K562 (cell line): ENCODE measurements at regions not wholly inside any gene's neighbourhood (a gene's known extent, or its start where the extent isn't known, plus 50 kb on each side); places are given as distances from the start of the nearest gene placed in this dataset.
A peak's percentile ranks its signal among the peaks of the same experiment; 100 is the strongest.

Source experiments
- ATAC-seq: fragments of 200-7000 bp; cut with Tn5 transposase; 3 replicates; pipeline ENCODE4 v1.9.1; 2020; ENCODE audit warnings: moderate library complexity
- BruUV-seq: library from RNA; stranded (reverse); fragments of 400-500 nt; replicated peaks from 2 replicates; lab custom pipeline; 2021; lab: Mats Ljungman, UMichigan
- CTCF ChIA-PET: fragments of 300-600 bp; formaldehyde crosslinking; extraction: SDS; loops from one replicate; lab custom pipeline; 2021; ENCODE audit warnings: low intra/inter-chr PET ratio; lab: Yijun Ruan, JAX
- POLR2A ChIA-PET: fragments of 300-600, 350-650 bp; sonication (Branson Sonifier 250); formaldehyde crosslinking; extraction: SDS; loops from one replicate; lab custom pipeline; 2021; ENCODE audit warnings: antibody characterized with exemption, inconsistent platforms; lab: Yijun Ruan, JAX
- DNase-seq, 4 experiments: peaks; one replicate each; pipeline versions ENCODE4 v3.0.0 to v3.0.0-alpha.2; 2011 to 2018; ENCODE audit warnings: low spot score in 3 of 4, mixed read lengths in 3 of 4; ENCODE audit errors: extremely low read depth in 1 of 4
- FAIRE-seq: peaks from 2 replicates; lab custom pipeline; 2011; peaks lifted over from hg19 to GRCh38; lab: Jason Lieb, UNC
- H2AFZ ChIP-seq: 2 replicates; pipeline ENCODE4 v1.6.0; 2011; ENCODE audit warnings: low read depth, low read length, control low read depth, inconsistent platforms
- H3K27ac ChIP-seq: fragments of 200-600 bp; 3 replicates; pipeline ENCODE4 v1.8.0; 2011; ENCODE audit warnings: low read depth, mild to moderate bottlenecking, control low read depth, inconsistent platforms, low read length, moderate library complexity, mixed read lengths; ENCODE audit errors: extremely low read depth
- H3K27me3 ChIP-seq, 2 experiments: fragments of 300-600 bp in 1 of 2; 2 replicates in 1 of 2; 3 replicates in 1 of 2; pipeline versions ENCODE4 v1.6.0 to v1.8.0; 2011; ENCODE audit warnings: inconsistent platforms in 2 of 2, low read length in 2 of 2, mild to moderate bottlenecking in 1 of 2, mixed read lengths in 1 of 2, moderate library complexity in 1 of 2; ENCODE audit not compliant: control insufficient read depth in 2 of 2, insufficient read depth in 2 of 2
- H3K36me3 ChIP-seq: fragments of 300-600 bp; 3 replicates; pipeline ENCODE4 v1.8.0; 2011; ENCODE audit warnings: mild to moderate bottlenecking, low read length, inconsistent platforms; ENCODE audit not compliant: control insufficient read depth, insufficient read depth
- H3K4me1 ChIP-seq, 2 experiments: fragments of 200-600 bp in 1 of 2; replicated peaks in 1 of 2; 2 replicates in 1 of 2; 3 replicates in 1 of 2; pipeline versions ENCODE4 v1.5.1 to v1.8.0; 2011; ENCODE audit warnings: inconsistent platforms in 2 of 2, low read length in 2 of 2, mild to moderate bottlenecking in 1 of 2, mixed read lengths in 1 of 2, moderate library complexity in 1 of 2; ENCODE audit not compliant: control insufficient read depth in 2 of 2, insufficient read depth in 2 of 2
- H3K4me2 ChIP-seq: 2 replicates; pipeline ENCODE4 v1.6.1; 2011; ENCODE audit warnings: low read length, control low read depth, inconsistent platforms, mixed read lengths; ENCODE audit not compliant: insufficient read depth
- H3K4me3 ChIP-seq: fragments of 200-600 bp; sonication (generic), shearing (Covaris generic); 2 replicates; pipeline ENCODE4 v1.5.1; 2016; ENCODE audit warnings: control low read depth, inconsistent platforms
- H3K79me2 ChIP-seq: fragments of 200-600 bp; 3 replicates; pipeline ENCODE4 v1.8.0; 2011; ENCODE audit warnings: low read length, inconsistent platforms; ENCODE audit not compliant: control insufficient read depth, insufficient read depth
- H3K9ac ChIP-seq, 2 experiments: 2 replicates each; pipeline versions ENCODE4 v1.6.0 to v1.6.1; 2011; ENCODE audit warnings: low read depth in 2 of 2, low read length in 2 of 2, control low read depth in 1 of 2, inconsistent platforms in 1 of 2, mild to moderate bottlenecking in 1 of 2, mixed read lengths in 1 of 2; ENCODE audit not compliant: insufficient read depth in 1 of 2
- H3K9me1 ChIP-seq: one replicate; pipeline ENCODE4 v1.6.0; 2011; ENCODE audit warnings: inconsistent platforms, mild to moderate bottlenecking, low read length, moderate library complexity; ENCODE audit not compliant: control insufficient read depth, insufficient read depth
- H3K9me3 ChIP-seq: replicated peaks from 2 replicates; pipeline ENCODE4 v1.5.1; 2011; ENCODE audit warnings: low read depth, low read length, inconsistent platforms; ENCODE audit not compliant: control insufficient read depth, insufficient read depth
- H4K20me1 ChIP-seq: replicated peaks from 2 replicates; pipeline ENCODE4 v1.6.1; 2011; ENCODE audit warnings: low read length, inconsistent platforms, mixed read lengths; ENCODE audit not compliant: control insufficient read depth, insufficient read depth
- FOXM1 ChIP-seq, 2 experiments: fragments of 450-650 bp in 1 of 2; sonication (generic) in 1 of 2; formaldehyde crosslinking in 1 of 2; IDR thresholded peaks; 2 replicates each; pipeline versions ENCODE4 v1.6.1 to v1.9.0; 2017 to 2022; ENCODE audit warnings: low read depth in 2 of 2, mild to moderate bottlenecking in 2 of 2, missing genetic modification reagents in 1 of 2, moderate library complexity in 1 of 2
- HDAC8 ChIP-seq: fragments of 450-650 bp; IDR thresholded peaks from 2 replicates; pipeline ENCODE4 v1.6.1; 2016; ENCODE audit warnings: mild to moderate bottlenecking, missing genetic modification characterization, moderate library complexity, missing compliant biosample characterization
- HMGXB4 ChIP-seq: sonication (generic); formaldehyde crosslinking; IDR thresholded peaks from 2 replicates; pipeline ENCODE4 v1.8.1; 2023; ENCODE audit warnings: mild to moderate bottlenecking, missing genetic modification reagents
- NELFE ChIP-seq: IDR thresholded peaks from 2 replicates; pipeline ENCODE4 v1.6.1; 2011; ENCODE audit warnings: mild to moderate bottlenecking; ENCODE audit not compliant: insufficient read depth, insufficient read length
- PHTF2 ChIP-seq: fragments of 250-450 bp; sonication (Bioruptor Pico); IDR thresholded peaks from 2 replicates; pipeline ENCODE4 v1.5.0; 2021; ENCODE audit warnings: mild to moderate bottlenecking
- PRDM10 ChIP-seq: fragments of 450-650 bp; IDR thresholded peaks from 2 replicates; pipeline ENCODE4 v1.6.1; 2018; ENCODE audit not compliant: partially characterized antibody
- PURB ChIP-seq: sonication (generic); formaldehyde crosslinking; IDR thresholded peaks from 2 replicates; pipeline ENCODE4 v1.9.0; 2021; ENCODE audit warnings: low read depth, mild to moderate bottlenecking, missing genetic modification reagents
- RBM22 ChIP-seq: fragments of 200-400 bp; formaldehyde crosslinking; IDR thresholded peaks from 2 replicates; pipeline ENCODE4 v1.6.1; 2018; ENCODE audit warnings: low read length, low read depth; ENCODE audit not compliant: poor library complexity, severe bottlenecking
- RFX1 ChIP-seq: fragments of 450-650 bp; IDR thresholded peaks from 2 replicates; pipeline ENCODE4 v1.6.1; 2016; ENCODE audit warnings: mild to moderate bottlenecking, moderate library complexity
- TAL1 ChIP-seq: fragments of 450-650 bp; IDR thresholded peaks from 2 replicates; pipeline ENCODE4 v1.6.1; 2016; ENCODE audit warnings: mild to moderate bottlenecking
- ZNF551 ChIP-seq: fragments of 250-450 bp; sonication (Bioruptor Pico); IDR thresholded peaks from 2 replicates; pipeline ENCODE4 v1.5.0; 2021; ENCODE audit warnings: mild to moderate bottlenecking, moderate library complexity
- WGBS: fragments of 100-300 bp; shearing (Covaris generic); methylation state at CpG from one replicate; pipeline ENCODE4 v1.1.6; 2016; ENCODE audit warnings: low coverage, mixed read lengths; ENCODE audit not compliant: insufficient coverage; ENCODE audit errors: missing lambda C conversion rate; 5-methylcytosine and 5-hydroxymethylcytosine counted together
- in situ Hi-C: fragments of 300-500 bp; cut with MboI; formaldehyde crosslinking; loops from 4 replicates; pipeline ENCODE4 v1.15.0; 2018; ENCODE audit warnings: inconsistent platforms, mixed read lengths
- intact Hi-C: fragments of 100-400 bp; cut with micrococcal nuclease; formaldehyde crosslinking; loops from 2 replicates; pipeline ENCODE4 v1.14.2; 2022

- TF ChIP-seq TAL1 = no peak
- no peak for TF ChIP-seq PHTF2 (CRISPR knock-in tag)
- peak; percentile 18 for TF ChIP-seq RFX1
- no peak for TF ChIP-seq ZNF551 (CRISPR knock-in tag)
- no peak for TF ChIP-seq HDAC8 (tag)
- no peak for TF ChIP-seq PRDM10
- no peak for TF ChIP-seq NELFE
- TF ChIP-seq, all 486 proteins: peak for 4
Observed at GRCh38 chr13:111923991-111924677, 142.8 kb upstream of the SOX1 start (continued).

- Histone ChIP-seq H3K36me3 (no peaks in the 10 kb centered on the region), H2AFZ (no peak overlapping the region), H3K4me1 (no peaks in the 10 kb centered on the region), H4K20me1 (no peaks in the 10 kb centered on the region), H3K27me3 (peaks cover 0 to 46% of the 10 kb centered on the region in 2 experiments; a peak in 2 of 5 replicates), H3K79me2 (no peaks in the 10 kb centered on the region), H3K9ac (no peak overlapping the region), H3K4me2 (no peak overlapping the region), H3K27ac (no peak overlapping the region), H3K9me3 (no peaks in the 10 kb centered on the region), H3K4me3 (no peak overlapping the region), H3K9me1 (no peaks in the 10 kb centered on the region)
- no peak for ATAC-seq
- intact Hi-C loops (no loop called here), in situ Hi-C loops (no loop called here)
- no peak for FAIRE-seq
- no TSS peak for BruUV-seq
- ChIA-PET CTCF (no interaction called here), POLR2A (no interaction called here)
- no peak for DNase-seq
- WGBS = 5% methylated on average over 3 of the region's 6 CpGs
- TF ChIP-seq PURB (CRISPR knock-in tag) (no peak), PRDM10 (no peak), HMGXB4 (no peak), RBM22 (no peak), FOXM1 (IDR thresholded peaks at IDR 0.05; ENCODE audit: low read depth) (no peak), FOXM1 (CRISPR knock-in tag; IDR thresholded peaks at IDR 0.05; ENCODE audit: low read depth) (no peak)
Observed at GRCh38 chr13:111924678-111925075, 142.3 kb upstream of the SOX1 start.
